GM12878 (cell line): ENCODE measurements at regions not wholly inside any gene's neighbourhood (a gene's known extent, or its start where the extent isn't known, plus 50 kb on each side); places are given as distances from the start of the nearest gene placed in this dataset.

ENCODE experiments used
- ATAC-seq: fragments of 200-7000 bp; cut with Tn5 transposase; 3 replicates; pipeline ENCODE4 v1.9.1; 2020; ENCODE audit warnings: mild to moderate bottlenecking, moderate library complexity
- BruUV-seq: library from RNA; stranded (reverse); fragments of 400-500 nt; replicated peaks from 2 replicates; lab custom pipeline; 2021; lab: Mats Ljungman, UMichigan
- CTCF ChIA-PET: fragments of 300-600 bp; sonication (Branson Sonifier 250); formaldehyde crosslinking; extraction: SDS; loops from one replicate; lab custom pipeline; 2021; ENCODE audit warnings: inconsistent platforms; lab: Yijun Ruan, JAX
- POLR2A ChIA-PET: fragments of 350-600 bp; formaldehyde crosslinking; extraction: SDS; loops from one replicate; lab custom pipeline; 2021; ENCODE audit warnings: inconsistent platforms; lab: Charles Lee
- RAD21 ChIA-PET: fragments of 300-600 bp; sonication (Branson Sonifier 250); formaldehyde crosslinking; loops from one replicate; lab custom pipeline; 2023; ENCODE audit warnings: antibody characterized with exemption; ENCODE audit not compliant: unreplicated experiment; lab: Charles Lee
- SMC1A ChIA-PET: fragments of 300-600 bp; sonication (Branson Sonifier 250); formaldehyde crosslinking; loops from one replicate; lab custom pipeline; 2023; ENCODE audit not compliant: unreplicated experiment, uncharacterized antibody; lab: Charles Lee
- DNase-seq: peaks from one replicate; pipeline ENCODE4 v3.0.0-alpha.2; 2011; ENCODE audit warnings: low read depth, low spot score
- FAIRE-seq: peaks from 3 replicates; lab custom pipeline; 2011; peaks lifted over from hg19 to GRCh38; lab: Jason Lieb, UNC
- H2AFZ ChIP-seq: 2 replicates; pipeline ENCODE4 v1.6.0; 2011; ENCODE audit warnings: low read depth, low read length, control low read depth; ENCODE audit not compliant: control insufficient read depth
- H3K27ac ChIP-seq: 2 replicates; pipeline ENCODE4 v1.5.1; 2011; ENCODE audit warnings: control low read depth; ENCODE audit not compliant: control insufficient read depth, insufficient read depth
- H3K27me3 ChIP-seq, 2 experiments: replicated peaks in 1 of 2; 2 replicates each; pipeline versions ENCODE4 v1.6.0 to v1.6.1; 2011; ENCODE audit warnings: low read length in 1 of 2; ENCODE audit not compliant: control insufficient read depth in 2 of 2, insufficient read depth in 2 of 2
- H3K36me3 ChIP-seq, 2 experiments: 2 replicates each; pipeline ENCODE4 v1.5.1; 2011; ENCODE audit warnings: low read length in 1 of 2; ENCODE audit not compliant: control insufficient read depth in 2 of 2, insufficient read depth in 2 of 2
- H3K4me1 ChIP-seq: 2 replicates; pipeline ENCODE4 v1.6.1; 2011; ENCODE audit warnings: mild to moderate bottlenecking, low read length, moderate library complexity, mixed read lengths; ENCODE audit not compliant: control insufficient read depth, insufficient read depth
- H3K4me2 ChIP-seq: 2 replicates; pipeline ENCODE4 v1.6.0; 2011; ENCODE audit warnings: control low read depth; ENCODE audit not compliant: control insufficient read depth, insufficient read depth
- H3K4me3 ChIP-seq: fragments of 200-600 bp; sonication (generic); 2 replicates; pipeline ENCODE4 v1.5.1; 2016
- H3K79me2 ChIP-seq: 2 replicates; pipeline ENCODE4 v1.6.0; 2011; ENCODE audit warnings: low read length; ENCODE audit not compliant: control insufficient read depth, insufficient read depth
- H3K9ac ChIP-seq: 2 replicates; pipeline ENCODE4 v1.8.0; 2011; ENCODE audit warnings: low read length, control low read depth, mixed read lengths; ENCODE audit not compliant: control insufficient read depth, insufficient read depth
- H3K9me3 ChIP-seq: replicated peaks from 3 replicates; pipeline ENCODE4 v1.5.1; 2011; ENCODE audit warnings: mild to moderate bottlenecking, low read length; ENCODE audit not compliant: control insufficient read depth, insufficient read depth
- H4K20me1 ChIP-seq: 2 replicates; pipeline ENCODE4 v1.6.0; 2011; ENCODE audit not compliant: control insufficient read depth, insufficient read depth
- BMI1 ChIP-seq: fragments of 450-650 bp; IDR thresholded peaks from 2 replicates; pipeline ENCODE4 v1.6.1; 2016; ENCODE audit warnings: mild to moderate bottlenecking, moderate library complexity, borderline replicate concordance
- BRCA1 ChIP-seq: IDR thresholded peaks from 2 replicates; pipeline ENCODE4 v1.6.1; 2011; ENCODE audit warnings: low read depth, low read length, improper control_type of control experiment
- CBFB ChIP-seq: IDR thresholded peaks from 2 replicates; pipeline ENCODE4 v1.6.1; 2016; ENCODE audit warnings: antibody characterized with exemption, low read depth
- CHD1 ChIP-seq: IDR thresholded peaks from 2 replicates; pipeline ENCODE4 v1.6.1; 2012; ENCODE audit warnings: low read depth, low read length, improper control_type of control experiment
- CREM ChIP-seq: IDR thresholded peaks from 2 replicates; pipeline ENCODE4 v1.6.1; 2014; ENCODE audit warnings: antibody characterized with exemption, low read depth
- HCFC1 ChIP-seq: fragments of 150-350 bp; IDR thresholded peaks from 2 replicates; pipeline ENCODE4 v1.6.1; 2014; ENCODE audit warnings: low read length
- HDAC2 ChIP-seq: fragments of 200-600 bp; sonication (generic); IDR thresholded peaks from 2 replicates; pipeline ENCODE4 v1.6.1; 2017
- IRF4 ChIP-seq: IDR thresholded peaks from 2 replicates; pipeline ENCODE4 v1.6.1; 2011; ENCODE audit warnings: low read depth, low read length
- MTA2 ChIP-seq: fragments of 450-650 bp; IDR thresholded peaks from 2 replicates; pipeline ENCODE4 v1.6.1; 2016; ENCODE audit warnings: low read depth, mild to moderate bottlenecking, moderate library complexity
- MXI1 ChIP-seq: fragments of 150-350 bp; IDR thresholded peaks from 2 replicates; pipeline ENCODE4 v1.6.1; 2011; ENCODE audit warnings: low read depth, mild to moderate bottlenecking, inconsistent platforms, low read length, improper control_type of control experiment
- NR2C2 ChIP-seq: IDR thresholded peaks from 2 replicates; pipeline ENCODE4 v1.6.1; 2011; ENCODE audit warnings: borderline replicate concordance, low read depth; ENCODE audit not compliant: control insufficient read depth, insufficient read length
- PAX8 ChIP-seq: fragments of 450-650 bp; IDR thresholded peaks from 2 replicates; pipeline ENCODE4 v1.6.1; 2017; ENCODE audit warnings: mild to moderate bottlenecking, moderate library complexity
- SKIL ChIP-seq: fragments of 450-650 bp; IDR thresholded peaks from 2 replicates; pipeline ENCODE4 v1.6.1; 2017; ENCODE audit warnings: mild to moderate bottlenecking, low read depth, inconsistent platforms; ENCODE audit not compliant: poor library complexity, severe bottlenecking
- SREBF1 ChIP-seq: IDR thresholded peaks from 2 replicates; pipeline ENCODE4 v1.6.1; 2012; ENCODE audit warnings: mild to moderate bottlenecking, low read length
- STAT3 ChIP-seq: IDR thresholded peaks from 2 replicates; pipeline ENCODE4 v1.6.1; 2011; ENCODE audit warnings: low read depth, low read length, improper control_type of control experiment
- SUZ12 ChIP-seq: fragments of 200-600 bp; sonication (generic); IDR thresholded peaks from one replicate; pipeline ENCODE4 v1.6.1; 2018; ENCODE audit warnings: antibody characterized with exemption, mild to moderate bottlenecking; ENCODE audit not compliant: unreplicated experiment
- TCF12 ChIP-seq: IDR thresholded peaks from 2 replicates; pipeline ENCODE4 v1.6.1; 2011; ENCODE audit warnings: low read depth, mild to moderate bottlenecking, low read length
- TCF7 ChIP-seq: IDR thresholded peaks from 2 replicates; pipeline ENCODE4 v1.6.1; 2014; ENCODE audit warnings: antibody characterized with exemption, borderline replicate concordance
- USF1 ChIP-seq: IDR thresholded peaks from 2 replicates; pipeline ENCODE4 v1.6.1; 2011; ENCODE audit warnings: borderline replicate concordance, low read depth, mild to moderate bottlenecking, moderate library complexity, mixed read lengths, low read length; ENCODE audit not compliant: insufficient read depth; ENCODE audit errors: extremely low read length
- USF2 ChIP-seq: IDR thresholded peaks from 2 replicates; pipeline ENCODE4 v1.6.1; 2011; ENCODE audit warnings: low read depth, low read length, improper control_type of control experiment, borderline replicate concordance
- ZBED1 ChIP-seq: IDR thresholded peaks from 2 replicates; pipeline ENCODE4 v1.6.1; 2016; ENCODE audit warnings: borderline replicate concordance
- ZNF24 ChIP-seq: fragments of 450-650 bp; IDR thresholded peaks from 2 replicates; pipeline ENCODE4 v1.6.1; 2017; ENCODE audit warnings: antibody characterized with exemption, mild to moderate bottlenecking
- ZSCAN29 ChIP-seq: fragments of 450-650 bp; IDR thresholded peaks from 2 replicates; pipeline ENCODE4 v1.6.1; 2017; ENCODE audit warnings: mild to moderate bottlenecking, moderate library complexity
- ZZZ3 ChIP-seq: IDR thresholded peaks from 2 replicates; pipeline ENCODE4 v1.6.1; 2011; ENCODE audit warnings: low read depth; ENCODE audit not compliant: control insufficient read depth, insufficient read length
- WGBS: methylation state at CpG from one replicate; pipeline ENCODE4 v1.1.6; 2016; ENCODE audit warnings: low lambda C conversion rate; ENCODE audit not compliant: insufficient replicate concordance, insufficient coverage; ENCODE audit errors: missing lambda C conversion rate; 5-methylcytosine and 5-hydroxymethylcytosine counted together
- in situ Hi-C: fragments of 300-500 bp; cut with MboI; formaldehyde crosslinking; loops from 9 replicates; pipeline ENCODE4 v1.14.3; 2018; ENCODE audit warnings: mixed read lengths
- intact Hi-C: fragments of 100-400 bp; cut with micrococcal nuclease; formaldehyde crosslinking; loops from one replicate; pipeline ENCODE4 v1.14.2; 2022; ENCODE audit not compliant: unreplicated experiment

- Histone ChIP-seq H4K20me1 (no peaks in the 10 kb centered on the region), H3K4me2 (peak overlapping the region; percentile 99), H3K9me3 (no peaks in the 10 kb centered on the region), H3K9ac (peak overlapping the region; percentile 87), H3K79me2 (peaks cover 29% of the 10 kb centered on the region), H3K4me3 (peak overlapping the region; percentile 33; the same call in 1 of the 2 replicates), H2AFZ (no peak overlapping the region), H3K27ac (peak overlapping the region; percentile 100), H3K36me3 (no peaks in the 10 kb centered on the region), H3K4me1 (peaks cover 76% of the 10 kb centered on the region), H3K27me3 (no peaks in the 10 kb centered on the region)
- DNase-seq (no peak), FAIRE-seq (no peak), ATAC-seq (peak; percentile 25)
- ChIA-PET SMC1A (interaction anchor here (0.6 to 15.5 kb wide), 28 partner anchors 8 to 799 kb away, joined by 3 to 489 read pairs (median 6); no protein-coding TSS in a partner anchor), POLR2A (interaction anchor here (1.0 to 15.9 kb wide), 9 partner anchors 7 to 232 kb away, joined by 3 to 304 read pairs (median 7); no protein-coding TSS in a partner anchor), CTCF (interaction anchor here (0.8 to 15.8 kb wide), 10 partner anchors 9 to 320 kb away, joined by 3 to 146 read pairs (median 4); no protein-coding TSS in a partner anchor), RAD21 (interaction anchor here (0.6 to 14.0 kb wide), 28 partner anchors 9 to 339 kb away, joined by 3 to 395 read pairs (median 4); no protein-coding TSS in a partner anchor)
- in situ Hi-C loops (loop anchor here (25.0 kb wide), 2 partner anchors 1790 to 1890 kb away; no protein-coding TSS in a partner anchor), intact Hi-C loops (loop anchor here (5.0 kb wide), 1 partner anchor 250 kb away; no protein-coding TSS in a partner anchor)
- WGBS: 0% methylated on average over 2 of the region's 2 CpGs
- BruUV-seq: no TSS peak
- TF ChIP-seq TCF7: 0 out of 2 replicates have a peak, but pooled peaks have one; percentile 8
- 0 out of 2 replicates have a peak, but pooled peaks have one; percentile 20 for TF ChIP-seq CBFB
- TF ChIP-seq SUZ12: no peak
- TF ChIP-seq CREM: peak; percentile 77
- no peak for TF ChIP-seq ZZZ3
- no peak for TF ChIP-seq SREBF1
- no peak for TF ChIP-seq USF1
- no peak; the same call in 1 of the 2 replicates for TF ChIP-seq ZBED1
- TF ChIP-seq BMI1: peak; percentile 26; the same call in 1 of the 2 replicates
- TF ChIP-seq HDAC2: no peak
- peak; percentile 91 for TF ChIP-seq MTA2
- TF ChIP-seq ZNF24: peak; percentile 79
- no peak for TF ChIP-seq TCF12
- no peak for TF ChIP-seq CHD1
- peak; percentile 80 for TF ChIP-seq SKIL
- no peak for TF ChIP-seq PAX8
- no peak for TF ChIP-seq STAT3
- TF ChIP-seq USF2: peak; percentile 8; the same call in 1 of the 2 replicates
- TF ChIP-seq NR2C2: no peak
- TF ChIP-seq ZSCAN29: no peak
- no peak for TF ChIP-seq BRCA1
- TF ChIP-seq HCFC1: no peak
- TF ChIP-seq IRF4: 0 out of 2 replicates have a peak, but pooled peaks have one; percentile 54
- TF ChIP-seq MXI1: peak; percentile 51; the same call in 1 of the 2 replicates
Observed at GRCh38 chr6:113627480-113627879, 229.7 kb upstream of the MARCKS start.
